ENCODE measurements at regions not wholly inside any gene's neighbourhood (a gene's known extent, or its start where the extent isn't known, plus 50 kb on each side); places are given as distances from the start of the nearest gene placed in this dataset.
A peak's percentile ranks its signal among the peaks of the same experiment; 100 is the strongest.

- DNase-seq = no peak
Measured at GRCh38 chr15:69577397-69577796, 124.8 kb downstream of the RPLP1 start.

GRCh38 chr15:69578252-69578651 is 125.6 kb downstream of the RPLP1 start:
- DNase-seq = no peak

- no peak for DNase-seq
Measured at GRCh38 chr15:69578787-69579583, 126.4 kb downstream of the RPLP1 start.

- no peak for DNase-seq
Measured at GRCh38 chr15:69579950-69580618, 127.5 kb downstream of the RPLP1 start.

- no peak for DNase-seq
Measured at GRCh38 chr15:69583626-69584025, 131.0 kb downstream of the RPLP1 start.

- DNase-seq = no peak
Measured at GRCh38 chr15:69585937-69586336, 133.3 kb downstream of the RPLP1 start.

GRCh38 chr15:69586721-69587120 is 134.1 kb downstream of the RPLP1 start:
- DNase-seq = no peak

GRCh38 chr15:69587723-69588426 is 135.3 kb downstream of the RPLP1 start:
- DNase-seq = no peak

GRCh38 chr15:69590201-69590710 is 137.6 kb downstream of the RPLP1 start:
- no peak for DNase-seq

GRCh38 chr15:69590932-69591524 is 138.4 kb downstream of the RPLP1 start:
- no peak for DNase-seq

- peak; percentile 18 for DNase-seq
Measured at GRCh38 chr15:69591905-69592508, 139.4 kb downstream of the RPLP1 start.

- DNase-seq = no peak
Measured at GRCh38 chr15:69592954-69593353, 140.3 kb downstream of the RPLP1 start.

- no peak for DNase-seq
Measured at GRCh38 chr15:69593488-69593887, 140.9 kb downstream of the RPLP1 start.

- DNase-seq = peak; percentile 73
Measured at GRCh38 chr15:69593981-69594966, 141.7 kb downstream of the RPLP1 start.

- DNase-seq = no peak
Measured at GRCh38 chr15:69595009-69595791, 142.6 kb downstream of the RPLP1 start.

GRCh38 chr15:69597061-69597592 is 144.5 kb downstream of the RPLP1 start:
- DNase-seq = no peak

- DNase-seq = no peak
Measured at GRCh38 chr15:69599271-69599670, 146.7 kb downstream of the RPLP1 start.

- DNase-seq = no peak
Measured at GRCh38 chr15:69600556-69601085, 148.0 kb downstream of the RPLP1 start.

- DNase-seq = no peak
Measured at GRCh38 chr15:69601711-69602504, 149.3 kb downstream of the RPLP1 start.
